ENCODE measurements at regions not wholly inside any gene's neighbourhood (a gene's known extent, or its start where the extent isn't known, plus 50 kb on each side); places are given as distances from the start of the nearest gene placed in this dataset.

DNA sequence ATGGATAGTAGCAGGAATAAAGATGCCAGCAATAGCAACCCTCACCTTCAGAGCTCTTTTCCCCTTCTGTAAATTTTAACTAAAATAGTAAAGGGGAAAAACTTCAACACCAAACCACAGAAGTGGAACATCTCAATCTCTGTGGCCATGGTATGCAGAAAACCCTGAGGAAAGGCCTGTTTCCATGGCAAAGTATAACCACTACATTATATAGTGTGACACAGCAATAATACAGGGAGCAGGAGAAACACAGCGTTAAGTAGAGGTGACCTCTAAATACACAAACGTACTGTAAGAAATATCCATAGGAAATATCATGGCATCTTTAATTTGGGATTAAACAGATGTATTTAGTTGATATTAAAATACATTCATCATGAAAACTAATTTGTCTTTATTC, 106.4 kb downstream of the SLC24A2 start:
- CTCF ChIA-PET: no interaction called here
- ATAC-seq: no peak
- Mint-ChIP-seq H3K36me3 (no peaks in the 10 kb centered on the region), H3K27ac (no peak overlapping the region), H3K9me3 (ENCODE audit: low read depth) (peaks cover 16% of the 10 kb centered on the region), H3K27me3 (no peaks in the 10 kb centered on the region), H3K4me1 (no peaks in the 10 kb centered on the region), H3K4me3 (no peak overlapping the region)
- no peak for DNase-seq

DNA sequence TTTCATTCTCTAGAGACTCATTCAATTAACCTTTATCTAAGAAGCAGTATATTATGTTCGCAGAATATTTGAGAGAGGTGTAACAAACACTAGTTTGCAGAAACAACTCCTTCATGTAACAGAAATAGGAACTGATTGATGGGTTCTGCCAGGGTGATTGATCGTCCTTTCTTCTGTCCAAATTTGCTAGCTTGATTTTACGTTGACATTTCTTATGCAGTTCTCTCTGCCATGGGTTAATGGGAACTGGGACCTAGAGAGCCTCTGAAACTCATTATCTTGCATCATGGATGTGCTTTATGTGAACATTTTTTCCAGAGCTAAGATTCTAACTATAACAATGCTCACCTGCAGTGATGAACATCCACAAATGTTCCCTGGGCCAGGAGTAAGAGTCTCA, 107.0 kb downstream of the SLC24A2 start:
- H3K4me3 Mint-ChIP-seq: no peak overlapping the region
- CTCF ChIA-PET: no interaction called here
- ATAC-seq: no peak

GRCh38 chr9:19677924-19678323, 110.9 kb downstream of the SLC24A2 start:
- Mint-ChIP-seq H3K9me3 (ENCODE audit: low read depth) (no peaks in the 10 kb centered on the region), H3K4me1 (no peaks in the 10 kb centered on the region), H3K4me3 (no peak overlapping the region), H3K27me3 (peaks cover 6% of the 10 kb centered on the region), H3K27ac (no peak overlapping the region), H3K36me3 (no peaks in the 10 kb centered on the region)
- no peak for ATAC-seq
- CTCF ChIA-PET: no interaction called here
- no peak for DNase-seq

More for the DNA sequence above, 107.0 kb downstream of the SLC24A2 start:
- H3K9me3 Mint-ChIP-seq (ENCODE audit: low read depth): peaks cover 12% of the 10 kb centered on the region
- no peaks in the 10 kb centered on the region for H3K27me3 Mint-ChIP-seq
- H3K4me1 Mint-ChIP-seq: no peaks in the 10 kb centered on the region
- DNase-seq: no peak
- no peak overlapping the region for H3K27ac Mint-ChIP-seq
- H3K36me3 Mint-ChIP-seq: no peaks in the 10 kb centered on the region

DNA sequence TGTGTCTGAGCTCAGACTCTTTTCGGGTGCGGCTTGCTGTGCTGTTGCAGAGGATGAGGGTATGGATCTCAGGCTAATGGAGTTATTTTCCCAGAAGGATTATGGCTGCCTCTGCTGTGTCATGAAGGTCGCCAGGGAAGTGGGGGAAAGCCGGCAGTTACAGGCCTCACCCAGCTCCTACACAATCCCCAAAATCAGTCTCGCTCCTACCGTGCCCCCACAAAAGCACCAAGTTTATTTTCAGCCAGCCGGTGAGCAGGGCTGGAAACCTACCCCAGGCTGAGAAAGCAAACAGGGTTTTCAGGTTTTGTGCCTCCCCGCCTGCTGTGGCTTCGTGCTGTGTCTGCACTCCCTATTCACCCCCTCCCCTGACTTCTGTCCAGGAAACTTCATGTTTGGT, 113.3 kb downstream of the SLC24A2 start:
- no peak overlapping the region for H3K4me3 Mint-ChIP-seq
- no peaks in the 10 kb centered on the region for H3K36me3 Mint-ChIP-seq
- peaks cover 10% of the 10 kb centered on the region for H3K27me3 Mint-ChIP-seq
- H3K9me3 Mint-ChIP-seq (ENCODE audit: low read depth): no peaks in the 10 kb centered on the region
- no peak for DNase-seq
- CTCF ChIA-PET: no interaction called here
- no peak overlapping the region for H3K27ac Mint-ChIP-seq
- no peak for ATAC-seq
- H3K4me1 Mint-ChIP-seq: no peaks in the 10 kb centered on the region

DNA sequence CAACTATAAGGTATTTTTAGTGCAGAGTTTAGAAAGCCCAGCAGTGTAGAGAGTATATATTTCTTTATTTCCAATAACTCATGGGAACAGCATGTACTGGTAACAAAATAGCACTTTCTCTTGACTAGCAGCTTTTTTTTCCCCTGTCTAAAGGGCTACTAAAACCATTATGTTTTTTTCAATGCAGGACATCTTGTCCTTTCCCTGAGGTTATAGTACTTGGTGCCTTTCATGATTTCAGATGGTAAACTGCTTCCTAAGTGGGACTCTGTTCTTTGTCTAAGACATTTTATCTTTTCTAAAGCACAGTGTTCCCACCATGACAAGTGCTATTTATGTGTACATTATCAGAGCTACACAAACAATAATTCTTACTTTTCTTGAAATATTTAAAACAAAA, 122.3 kb downstream of the SLC24A2 start:
- Mint-ChIP-seq H3K4me3 (no peak overlapping the region), H3K36me3 (no peaks in the 10 kb centered on the region), H3K27ac (no peak overlapping the region), H3K9me3 (ENCODE audit: low read depth) (no peaks in the 10 kb centered on the region), H3K27me3 (peaks cover 28% of the 10 kb centered on the region), H3K4me1 (peaks cover 18% of the 10 kb centered on the region)
- CTCF ChIA-PET: no interaction called here
- ATAC-seq (no peak), DNase-seq (no peak)

DNA sequence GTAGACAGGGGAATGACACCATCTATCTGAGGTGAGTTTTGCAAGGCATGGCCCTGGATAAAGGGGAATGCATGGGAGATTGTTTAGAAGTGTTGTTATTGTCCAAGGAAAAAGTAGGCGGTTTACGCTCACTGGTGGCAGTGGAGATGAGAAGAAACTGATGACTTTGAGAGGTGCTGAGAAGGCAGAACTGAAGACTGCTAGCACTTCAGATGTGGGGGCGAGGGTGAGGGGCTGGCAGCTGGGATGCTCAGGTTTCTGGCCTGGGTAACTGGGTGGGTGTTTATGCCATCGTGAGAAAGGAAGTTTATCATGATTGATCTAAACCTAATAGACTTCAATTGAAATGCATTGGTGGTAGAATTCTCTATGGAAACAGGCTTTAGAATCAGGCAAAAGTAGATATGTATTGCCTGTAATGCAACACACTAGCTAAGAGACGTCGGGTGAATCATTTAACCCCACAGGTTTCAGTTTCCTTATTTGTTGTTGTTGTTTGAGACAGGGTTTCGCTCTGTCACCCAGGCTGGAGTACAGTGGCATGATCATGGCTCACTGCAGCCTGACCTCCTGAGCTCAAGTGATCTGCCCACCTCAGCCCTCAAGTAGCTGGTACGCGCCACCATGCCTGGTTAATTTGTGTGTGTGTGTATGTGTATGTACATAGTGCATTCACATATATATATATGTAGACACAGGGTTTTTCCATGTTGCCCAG, 123.5 kb downstream of the SLC24A2 start:
- Mint-ChIP-seq H3K36me3 (no peaks in the 10 kb centered on the region), H3K4me1 (peaks cover 18% of the 10 kb centered on the region), H3K4me3 (no peak overlapping the region), H3K27ac (peak overlapping the region; percentile 47), H3K9me3 (ENCODE audit: low read depth) (no peaks in the 10 kb centered on the region), H3K27me3 (peaks cover 35% of the 10 kb centered on the region)
- ATAC-seq (peak; percentile 99), DNase-seq (peak; percentile 59)
- CTCF ChIA-PET: no interaction called here

- CTCF ChIA-PET: no interaction called here
- Mint-ChIP-seq H3K27ac (no peak overlapping the region), H3K27me3 (peaks cover 34% of the 10 kb centered on the region), H3K4me3 (no peak overlapping the region), H3K4me1 (peaks cover 18% of the 10 kb centered on the region), H3K36me3 (no peaks in the 10 kb centered on the region), H3K9me3 (ENCODE audit: low read depth) (no peaks in the 10 kb centered on the region)
- no peak for ATAC-seq
- DNase-seq: no peak
Observed at GRCh38 chr9:19663570-19663969, 125.3 kb downstream of the SLC24A2 start.

DNA sequence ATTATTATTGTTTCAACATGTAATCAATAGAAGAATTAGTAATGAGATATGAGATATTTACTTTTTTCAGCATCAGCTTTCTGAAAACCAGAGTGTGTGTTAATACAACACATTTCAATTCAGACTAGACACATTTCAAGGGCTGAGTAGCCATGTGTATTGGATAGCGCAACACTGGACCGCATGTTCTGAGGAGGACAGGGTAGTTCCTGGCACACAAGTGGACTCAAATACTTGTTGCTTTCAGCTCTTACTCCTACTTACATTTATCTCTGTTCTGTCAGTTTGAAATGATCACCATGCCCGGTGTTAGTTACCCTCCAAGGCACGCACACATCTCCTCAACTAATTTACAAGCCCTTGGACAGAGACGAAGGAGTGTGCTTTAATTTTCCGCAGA, 126.6 kb downstream of the SLC24A2 start:
- CTCF ChIA-PET: no interaction called here
- Mint-ChIP-seq H3K4me1 (peaks cover 16% of the 10 kb centered on the region), H3K36me3 (no peaks in the 10 kb centered on the region), H3K27me3 (peaks cover 31% of the 10 kb centered on the region), H3K27ac (no peak overlapping the region), H3K9me3 (ENCODE audit: low read depth) (no peaks in the 10 kb centered on the region), H3K4me3 (no peak overlapping the region)
- ATAC-seq (no peak), DNase-seq (no peak)

- ATAC-seq: no peak
- Mint-ChIP-seq H3K27me3 (peaks cover 36% of the 10 kb centered on the region), H3K27ac (no peak overlapping the region), H3K9me3 (ENCODE audit: low read depth) (no peaks in the 10 kb centered on the region), H3K4me1 (peaks cover 6% of the 10 kb centered on the region), H3K4me3 (no peak overlapping the region), H3K36me3 (no peaks in the 10 kb centered on the region)
- no peak for DNase-seq
- CTCF ChIA-PET: no interaction called here
Observed at GRCh38 chr9:19660019-19660418, 128.8 kb downstream of the SLC24A2 start.

DNA sequence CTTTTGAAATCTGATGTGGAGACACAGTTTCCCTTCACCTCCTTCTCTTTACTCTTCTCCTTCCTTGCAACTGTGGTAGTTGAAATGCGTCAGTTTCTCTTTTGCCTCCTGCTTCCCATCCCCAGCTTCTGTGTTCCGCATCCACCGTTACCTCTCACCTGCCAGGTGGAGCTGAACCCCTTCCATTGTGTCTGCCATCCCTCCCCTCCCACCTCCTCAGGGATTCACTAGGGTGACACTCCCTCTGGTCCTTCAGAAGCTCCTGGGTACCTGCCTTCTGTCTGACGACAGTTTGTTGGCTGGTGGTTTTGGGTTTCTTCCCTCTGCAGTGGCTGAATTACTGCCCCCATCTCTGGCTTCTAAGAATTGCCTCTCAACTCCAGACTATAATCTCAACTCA, 132.1 kb downstream of the SLC24A2 start:
- DNase-seq: no peak
- H3K27ac Mint-ChIP-seq: no peak overlapping the region
- H3K36me3 Mint-ChIP-seq: no peaks in the 10 kb centered on the region
- H3K27me3 Mint-ChIP-seq: peaks cover 34% of the 10 kb centered on the region
- no peaks in the 10 kb centered on the region for H3K9me3 Mint-ChIP-seq (ENCODE audit: low read depth)
- ATAC-seq: no peak
- CTCF ChIA-PET: no interaction called here
- no peak overlapping the region for H3K4me3 Mint-ChIP-seq
- H3K4me1 Mint-ChIP-seq: no peaks in the 10 kb centered on the region

- no peak for DNase-seq
- no peak for ATAC-seq
- Mint-ChIP-seq H3K4me1 (no peaks in the 10 kb centered on the region), H3K4me3 (no peak overlapping the region), H3K27ac (no peak overlapping the region), H3K9me3 (ENCODE audit: low read depth) (no peaks in the 10 kb centered on the region), H3K36me3 (no peaks in the 10 kb centered on the region), H3K27me3 (peaks cover 33% of the 10 kb centered on the region)
- CTCF ChIA-PET: no interaction called here
Observed at GRCh38 chr9:19651681-19652080, 137.2 kb downstream of the SLC24A2 start.

GRCh38 chr9:19650312-19650711, 138.5 kb downstream of the SLC24A2 start:
- Mint-ChIP-seq H3K27me3 (peaks cover 36% of the 10 kb centered on the region), H3K4me1 (no peaks in the 10 kb centered on the region), H3K4me3 (no peak overlapping the region)

GRCh38 chr9:19649336-19650041, 139.3 kb downstream of the SLC24A2 start:
- CTCF ChIA-PET: interaction anchor here (1.1 to 1.3 kb wide), 2 partner anchors 185 to 192 kb away, joined by 3 read pairs; no protein-coding TSS in a partner anchor
- Mint-ChIP-seq H3K9me3 (ENCODE audit: low read depth) (no peaks in the 10 kb centered on the region), H3K27ac (no peak overlapping the region), H3K4me3 (no peak overlapping the region), H3K36me3 (no peaks in the 10 kb centered on the region), H3K27me3 (peaks cover 36% of the 10 kb centered on the region), H3K4me1 (no peaks in the 10 kb centered on the region)
- no peak for DNase-seq
- no peak for ATAC-seq

More at GRCh38 chr9:19650312-19650711, 138.5 kb downstream of the SLC24A2 start:
- ATAC-seq (no peak), DNase-seq (no peak)
- no peaks in the 10 kb centered on the region for H3K36me3 Mint-ChIP-seq
- no peaks in the 10 kb centered on the region for H3K9me3 Mint-ChIP-seq (ENCODE audit: low read depth)
- no peak overlapping the region for H3K27ac Mint-ChIP-seq
- CTCF ChIA-PET: no interaction called here

- Mint-ChIP-seq H3K4me3 (no peak overlapping the region), H3K27me3 (peaks cover 43% of the 10 kb centered on the region), H3K9me3 (ENCODE audit: low read depth) (no peaks in the 10 kb centered on the region), H3K4me1 (no peaks in the 10 kb centered on the region), H3K27ac (no peak overlapping the region), H3K36me3 (no peaks in the 10 kb centered on the region)
- ATAC-seq: no peak
- CTCF ChIA-PET: interaction anchor here (0.7 to 1.3 kb wide), 3 partner anchors 38 to 192 kb away, joined by 3 read pairs; no protein-coding TSS in a partner anchor
- DNase-seq: no peak
Observed at GRCh38 chr9:19648672-19649071, 140.2 kb downstream of the SLC24A2 start.
